ENCODE measurements at regions not wholly inside any gene's neighbourhood (a gene's known extent, or its start where the extent isn't known, plus 50 kb on each side); places are given as distances from the start of the nearest gene placed in this dataset.

- DNase-seq, result no peak
Observed at GRCh38 chr15:61680260-61681037, 379.8 kb downstream of the VPS13C start.

GRCh38 chr15:61671736-61672135 lies 388.5 kb downstream of the VPS13C start:
- DNase-seq, result no peak

- no peak for DNase-seq
Observed at GRCh38 chr15:61668444-61668843, 391.8 kb downstream of the VPS13C start.

- DNase-seq, result no peak
Observed at GRCh38 chr15:61661791-61662190, 398.5 kb downstream of the VPS13C start.

- DNase-seq, result no peak
Observed at GRCh38 chr15:61660579-61660978, 399.7 kb downstream of the VPS13C start.

GRCh38 chr15:61659566-61660190 lies 400.6 kb downstream of the VPS13C start:
- DNase-seq, result no peak

- DNase-seq, result no peak
Observed at GRCh38 chr15:61657461-61657860, 402.8 kb downstream of the VPS13C start.

- no peak for DNase-seq
Observed at GRCh38 chr15:61656391-61656790, 403.9 kb downstream of the VPS13C start.

- DNase-seq, result no peak
Observed at GRCh38 chr15:61655881-61656280, 404.4 kb downstream of the VPS13C start.

GRCh38 chr15:61654918-61655317 lies 405.3 kb downstream of the VPS13C start:
- no peak for DNase-seq

GRCh38 chr15:61654002-61654740 lies 406.1 kb downstream of the VPS13C start:
- DNase-seq, result no peak

- DNase-seq, result no peak
Observed at GRCh38 chr15:61653110-61653509, 407.1 kb downstream of the VPS13C start.

- no peak for DNase-seq
Observed at GRCh38 chr15:61651267-61651666, 409.0 kb downstream of the VPS13C start.

- no peak for DNase-seq
Observed at GRCh38 chr15:61649046-61649445, 411.2 kb downstream of the VPS13C start.

GRCh38 chr15:61644550-61644949 lies 415.4 kb upstream of the RORA start:
- no peak for DNase-seq

GRCh38 chr15:61641645-61642044 lies 412.5 kb upstream of the RORA start:
- no peak for DNase-seq

GRCh38 chr15:61640756-61641155 lies 411.7 kb upstream of the RORA start:
- no peak for DNase-seq

GRCh38 chr15:61639491-61639890 lies 410.4 kb upstream of the RORA start:
- DNase-seq, result no peak

- DNase-seq, result no peak
Observed at GRCh38 chr15:61634837-61635236, 405.7 kb upstream of the RORA start.

GRCh38 chr15:61633951-61634350 lies 404.8 kb upstream of the RORA start:
- no peak for DNase-seq

GRCh38 chr15:61629269-61629668 lies 400.2 kb upstream of the RORA start:
- no peak for DNase-seq

GRCh38 chr15:61624950-61625349 lies 395.8 kb upstream of the RORA start:
- DNase-seq, result no peak

GRCh38 chr15:61623746-61624145 lies 394.6 kb upstream of the RORA start:
- DNase-seq, result no peak

- DNase-seq, result no peak
Observed at GRCh38 chr15:61621865-61622264, 392.8 kb upstream of the RORA start.

All from CD4-positive, alpha-beta T cell treated with Interleukin-21 for 1 hour (primary cell).